ENCODE measurements at regions not wholly inside any gene's neighbourhood (a gene's known extent, or its start where the extent isn't known, plus 50 kb on each side); places are given as distances from the start of the nearest gene placed in this dataset.

GRCh38 chr4:3818371-3818770, 52.2 kb downstream of the ADRA2C start:
- intact Hi-C loops (cut with micrococcal nuclease): no loop called here

GRCh38 chr4:3819210-3819919, 53.2 kb downstream of the ADRA2C start:
- intact Hi-C loops (cut with micrococcal nuclease): no loop called here
- H3K27ac Mint-ChIP-seq: no peak overlapping the region
- DNase-seq: no peak
- H3K9me3 Mint-ChIP-seq: no peaks in the 10 kb centered on the region
- no peaks in the 10 kb centered on the region for H3K36me3 Mint-ChIP-seq (ENCODE audit: low read depth)
- no peaks in the 10 kb centered on the region for H3K27me3 Mint-ChIP-seq
- H3K4me3 Mint-ChIP-seq: no peak overlapping the region
- no peaks in the 10 kb centered on the region for H3K4me1 Mint-ChIP-seq

More at GRCh38 chr4:3818371-3818770, 52.2 kb downstream of the ADRA2C start:
- no peak for DNase-seq
- Mint-ChIP-seq H3K27me3 (no peaks in the 10 kb centered on the region), H3K9me3 (no peaks in the 10 kb centered on the region), H3K36me3 (ENCODE audit: low read depth) (no peaks in the 10 kb centered on the region), H3K4me3 (no peak overlapping the region), H3K4me1 (no peaks in the 10 kb centered on the region), H3K27ac (no peak overlapping the region)

GRCh38 chr4:3820016-3820805, 54.0 kb downstream of the ADRA2C start:
- Mint-ChIP-seq H3K4me1 (no peaks in the 10 kb centered on the region), H3K36me3 (ENCODE audit: low read depth) (no peaks in the 10 kb centered on the region), H3K27ac (no peak overlapping the region), H3K9me3 (no peaks in the 10 kb centered on the region), H3K4me3 (no peak overlapping the region), H3K27me3 (no peaks in the 10 kb centered on the region)
- DNase-seq: no peak
- intact Hi-C loops (cut with micrococcal nuclease): no loop called here

GRCh38 chr4:3820806-3821579, 54.8 kb downstream of the ADRA2C start:
- Mint-ChIP-seq H3K4me1 (no peaks in the 10 kb centered on the region), H3K27ac (no peak overlapping the region), H3K27me3 (no peaks in the 10 kb centered on the region), H3K4me3 (no peak overlapping the region), H3K9me3 (no peaks in the 10 kb centered on the region), H3K36me3 (ENCODE audit: low read depth) (no peaks in the 10 kb centered on the region)
- DNase-seq: no peak
- intact Hi-C loops (cut with micrococcal nuclease): no loop called here

GRCh38 chr4:3821580-3822229, 55.5 kb downstream of the ADRA2C start:
- Mint-ChIP-seq H3K4me3 (no peak overlapping the region), H3K4me1 (no peaks in the 10 kb centered on the region), H3K27me3 (no peaks in the 10 kb centered on the region), H3K9me3 (no peaks in the 10 kb centered on the region), H3K36me3 (ENCODE audit: low read depth) (no peaks in the 10 kb centered on the region), H3K27ac (no peak overlapping the region)
- intact Hi-C loops (cut with micrococcal nuclease): no loop called here
- DNase-seq: no peak

- intact Hi-C loops (cut with micrococcal nuclease): no loop called here
- Mint-ChIP-seq H3K27me3 (no peaks in the 10 kb centered on the region), H3K9me3 (no peaks in the 10 kb centered on the region), H3K27ac (no peak overlapping the region), H3K36me3 (ENCODE audit: low read depth) (no peaks in the 10 kb centered on the region), H3K4me1 (no peaks in the 10 kb centered on the region), H3K4me3 (no peak overlapping the region)
- DNase-seq: no peak
Measured at GRCh38 chr4:3822230-3822947, 56.2 kb downstream of the ADRA2C start.

- no peaks in the 10 kb centered on the region for H3K36me3 Mint-ChIP-seq (ENCODE audit: low read depth)
- H3K4me3 Mint-ChIP-seq: no peak overlapping the region
- no peaks in the 10 kb centered on the region for H3K4me1 Mint-ChIP-seq
- H3K27me3 Mint-ChIP-seq: no peaks in the 10 kb centered on the region
- H3K27ac Mint-ChIP-seq: no peak overlapping the region
- intact Hi-C loops (cut with micrococcal nuclease): no loop called here
- H3K9me3 Mint-ChIP-seq: no peaks in the 10 kb centered on the region
- no peak for DNase-seq
Measured at GRCh38 chr4:3823496-3824341, 57.5 kb downstream of the ADRA2C start.

- Mint-ChIP-seq H3K27me3 (no peaks in the 10 kb centered on the region), H3K27ac (no peak overlapping the region), H3K36me3 (ENCODE audit: low read depth) (no peaks in the 10 kb centered on the region), H3K4me3 (no peak overlapping the region), H3K4me1 (no peaks in the 10 kb centered on the region), H3K9me3 (no peaks in the 10 kb centered on the region)
- DNase-seq: no peak
- intact Hi-C loops (cut with micrococcal nuclease): no loop called here
Measured at GRCh38 chr4:3824521-3825270, 58.5 kb downstream of the ADRA2C start.

GRCh38 chr4:3825530-3825929, 59.3 kb downstream of the ADRA2C start:
- no peak overlapping the region for H3K4me3 Mint-ChIP-seq
- no peaks in the 10 kb centered on the region for H3K36me3 Mint-ChIP-seq (ENCODE audit: low read depth)
- H3K27me3 Mint-ChIP-seq: no peaks in the 10 kb centered on the region
- intact Hi-C loops (cut with micrococcal nuclease): no loop called here
- no peaks in the 10 kb centered on the region for H3K9me3 Mint-ChIP-seq
- H3K4me1 Mint-ChIP-seq: no peaks in the 10 kb centered on the region
- DNase-seq: no peak
- no peak overlapping the region for H3K27ac Mint-ChIP-seq

DNA sequence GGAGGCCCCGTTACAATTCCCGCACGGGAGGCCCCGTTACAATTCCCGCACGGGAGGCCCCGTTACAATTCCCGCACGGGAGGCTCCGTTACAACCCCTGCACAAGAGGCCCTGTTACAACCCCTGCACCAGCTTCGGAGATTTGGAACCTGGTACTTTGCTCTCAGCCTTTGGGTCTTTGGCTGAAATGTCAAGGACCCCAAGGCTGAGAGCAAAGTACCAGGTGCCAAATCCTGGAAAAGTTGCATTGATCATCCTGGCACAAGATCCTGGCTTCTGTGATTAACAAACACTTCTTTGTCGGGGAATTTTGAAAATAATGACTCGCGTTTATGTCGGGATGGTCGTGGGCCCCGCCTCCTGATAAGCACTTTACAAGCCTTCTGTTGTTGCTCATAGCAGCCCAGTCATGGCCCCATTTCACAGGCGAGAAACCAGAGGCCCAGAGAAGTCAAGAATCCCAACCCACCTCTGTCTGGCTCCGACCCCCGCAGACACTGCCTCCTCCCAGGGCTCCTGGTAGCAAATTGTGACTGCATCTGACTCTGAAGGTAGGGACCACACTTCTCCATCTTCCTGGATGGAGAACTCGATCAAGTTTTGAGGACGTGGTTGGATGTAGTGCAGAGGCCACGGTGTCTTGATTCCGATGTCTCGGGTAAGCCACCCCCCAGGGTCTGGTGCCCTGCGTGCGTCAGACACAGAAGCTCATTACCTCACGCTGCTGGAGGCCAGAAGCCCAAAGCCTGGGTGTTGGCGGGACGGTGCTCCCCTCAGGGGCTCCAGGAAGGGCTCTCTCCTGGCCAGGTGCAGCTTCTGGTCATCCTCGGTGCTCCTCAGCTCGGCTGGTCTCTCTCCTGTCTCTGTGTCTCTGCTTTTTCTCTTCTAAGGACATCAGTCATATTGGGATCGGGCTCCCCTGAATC, 60.3 kb downstream of the ADRA2C start:
- H3K36me3 Mint-ChIP-seq (ENCODE audit: low read depth): no peaks in the 10 kb centered on the region
- intact Hi-C loops (cut with micrococcal nuclease): no loop called here

DNA sequence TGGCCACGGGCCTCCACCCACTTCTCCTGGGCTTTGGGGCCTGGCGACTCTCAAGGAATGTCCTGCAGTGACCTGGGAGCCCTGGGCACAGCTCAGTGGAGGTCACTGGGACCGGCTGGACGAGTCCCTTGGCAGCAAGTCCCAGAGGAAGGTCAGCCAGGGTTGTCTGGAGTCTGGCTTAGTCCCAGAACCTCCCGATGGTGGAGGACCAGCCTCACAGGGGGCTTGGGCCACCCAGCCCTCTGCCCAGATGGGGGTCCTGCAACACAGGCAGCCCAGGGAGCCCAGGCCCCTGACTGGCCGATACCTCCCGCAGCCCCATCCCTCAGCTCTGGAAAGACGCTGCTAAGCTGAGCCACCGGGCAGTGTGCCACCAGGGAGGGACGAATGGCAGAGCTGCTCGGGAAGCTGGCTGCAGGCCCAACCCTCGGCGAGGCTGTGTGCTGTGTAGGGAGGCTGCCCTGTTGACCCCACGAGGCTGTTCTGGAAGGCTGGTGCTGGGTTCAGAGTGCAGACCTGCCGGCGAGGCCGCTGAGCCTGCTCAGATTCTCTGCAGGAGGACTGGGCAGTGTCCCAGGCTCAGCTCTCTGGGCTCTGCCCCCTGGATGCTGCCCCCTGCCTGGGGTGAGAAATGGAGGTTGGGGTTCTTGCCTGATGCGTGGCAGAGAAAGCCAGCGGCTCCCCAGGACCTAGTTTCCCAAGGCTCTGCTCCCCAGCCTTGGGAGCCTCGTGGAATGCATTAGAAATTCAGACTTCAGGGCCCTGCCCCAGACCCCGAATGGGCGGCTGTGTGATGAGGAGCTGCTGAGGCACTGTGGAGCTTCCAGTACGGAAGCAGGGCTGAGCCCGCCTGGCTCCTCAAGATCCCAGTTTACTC, 61.7 kb downstream of the ADRA2C start:
- Mint-ChIP-seq H3K27ac (no peak overlapping the region), H3K4me1 (no peaks in the 10 kb centered on the region), H3K36me3 (ENCODE audit: low read depth) (no peaks in the 10 kb centered on the region), H3K27me3 (no peaks in the 10 kb centered on the region), H3K4me3 (no peak overlapping the region), H3K9me3 (no peaks in the 10 kb centered on the region)
- intact Hi-C loops (cut with micrococcal nuclease): no loop called here
- no peak for DNase-seq

More for the DNA sequence above, 60.3 kb downstream of the ADRA2C start:
- DNase-seq: no peak
- no peak overlapping the region for H3K27ac Mint-ChIP-seq
- H3K9me3 Mint-ChIP-seq: no peaks in the 10 kb centered on the region
- no peak overlapping the region for H3K4me3 Mint-ChIP-seq
- H3K27me3 Mint-ChIP-seq: no peaks in the 10 kb centered on the region
- no peaks in the 10 kb centered on the region for H3K4me1 Mint-ChIP-seq
